Right ventricle myocardium superior (tissue), 1 donor: ENCODE measurements at regions not wholly inside any gene's neighbourhood (a gene's known extent, or its start where the extent isn't known, plus 50 kb on each side); places are given as distances from the start of the nearest gene placed in this dataset.
A peak's percentile ranks its signal among the peaks of the same experiment; 100 is the strongest.

ENCODE experiments used
- ATAC-seq: fragments of 200-7000 bp; cut with Tn5 transposase; one replicate; pipeline ENCODE4 v1.9.1; 2020; ENCODE audit warnings: mild to moderate bottlenecking; ENCODE audit not compliant: poor library complexity
- DNase-seq: peaks from one replicate; pipeline ENCODE4 v3.0.0-alpha.2; 2020
- intact Hi-C: fragments of 100-400 bp; cut with DNase I; formaldehyde crosslinking; loops from one replicate; pipeline ENCODE4 v1.11.2; 2022
- donor health status: DM: no; HTN: yes; CAD: no; lungs with severe emphysema.

GRCh38 chr3:101100361-101101009, 107.3 kb upstream of the ABI3BP start:
- intact Hi-C loops = no loop called here
- DNase-seq (no peak), ATAC-seq (no peak)

DNA sequence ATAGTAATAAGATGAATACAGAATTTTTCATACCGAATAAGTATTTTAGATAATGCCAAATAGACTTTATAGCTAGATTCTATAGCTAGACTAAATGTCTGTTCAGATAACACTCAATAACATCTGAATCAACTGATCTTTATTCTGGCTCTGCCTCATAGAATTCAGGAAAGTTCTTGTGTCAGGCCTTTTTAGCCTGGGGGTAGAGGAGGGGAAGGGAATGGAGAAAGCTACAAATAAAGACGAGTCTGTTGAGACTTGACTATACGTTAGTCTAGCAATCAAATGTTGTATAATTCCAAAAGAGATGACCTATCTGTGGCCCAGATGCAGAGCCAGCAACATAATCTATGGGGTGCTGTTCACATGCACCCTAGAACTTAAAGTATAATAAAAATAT, 106.6 kb upstream of the ABI3BP start:
- DNase-seq = no peak
- no peak for ATAC-seq
- intact Hi-C loops = no loop called here

DNA sequence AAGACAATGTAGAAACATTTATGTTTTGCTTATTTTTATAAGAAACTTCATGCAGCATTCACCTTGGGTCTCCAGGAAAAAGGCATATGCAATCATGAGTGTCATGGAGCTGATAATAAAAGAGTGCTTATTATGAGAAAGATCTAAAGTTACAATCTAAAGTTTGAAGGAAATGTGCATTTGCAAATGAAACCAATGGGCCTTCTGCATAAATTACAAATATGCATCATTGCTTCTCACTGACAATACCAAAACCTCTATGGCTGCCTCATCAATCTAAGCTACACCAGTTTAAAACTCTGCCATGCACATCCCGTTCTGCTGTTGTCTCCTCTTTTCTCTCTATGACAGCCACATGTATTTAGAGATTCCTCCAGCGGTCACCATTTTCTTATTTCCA, 103.2 kb upstream of the ABI3BP start:
- ATAC-seq (no peak), DNase-seq (no peak)
- intact Hi-C loops = no loop called here

- no peak for DNase-seq
- intact Hi-C loops = no loop called here
- no peak for ATAC-seq
Measured at GRCh38 chr3:101095693-101096430, 102.6 kb upstream of the ABI3BP start.

- intact Hi-C loops = no loop called here
- ATAC-seq (no peak), DNase-seq (no peak)
Measured at GRCh38 chr3:101091489-101091888, 98.3 kb upstream of the ABI3BP start.

GRCh38 chr3:101085752-101086151, 92.5 kb upstream of the ABI3BP start:
- ATAC-seq (peak; percentile 51), DNase-seq (no peak)
- intact Hi-C loops = no loop called here

GRCh38 chr3:101084404-101084803, 91.2 kb upstream of the ABI3BP start:
- DNase-seq (no peak), ATAC-seq (peak; percentile 60)
- intact Hi-C loops = no loop called here

DNA sequence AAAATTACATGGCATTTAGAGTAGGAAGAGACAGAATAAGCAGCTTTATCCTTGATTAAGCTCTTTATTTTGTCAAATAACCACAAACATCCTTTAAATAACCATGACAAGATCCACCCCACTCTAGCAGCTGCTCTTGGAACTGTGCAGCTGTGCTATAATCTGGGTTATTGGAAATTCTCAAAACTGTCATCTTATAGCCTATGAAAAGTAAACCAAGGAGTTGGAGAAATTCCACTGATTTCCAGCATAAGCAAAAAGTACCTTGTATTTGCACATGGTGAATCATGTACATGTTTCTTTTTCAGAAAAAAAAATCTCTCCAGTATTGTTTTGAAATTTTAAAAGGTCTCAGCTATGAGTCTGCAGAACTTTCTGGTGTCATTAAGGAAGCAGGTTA, 88.8 kb upstream of the ABI3BP start:
- DNase-seq = no peak
- ATAC-seq = no peak
- intact Hi-C loops = no loop called here

GRCh38 chr3:101081446-101081845, 88.2 kb upstream of the ABI3BP start:
- DNase-seq (no peak), ATAC-seq (no peak)
- intact Hi-C loops = no loop called here

- ATAC-seq (no peak), DNase-seq (no peak)
- intact Hi-C loops = no loop called here
Measured at GRCh38 chr3:101077361-101078011, 84.3 kb upstream of the ABI3BP start.

DNA sequence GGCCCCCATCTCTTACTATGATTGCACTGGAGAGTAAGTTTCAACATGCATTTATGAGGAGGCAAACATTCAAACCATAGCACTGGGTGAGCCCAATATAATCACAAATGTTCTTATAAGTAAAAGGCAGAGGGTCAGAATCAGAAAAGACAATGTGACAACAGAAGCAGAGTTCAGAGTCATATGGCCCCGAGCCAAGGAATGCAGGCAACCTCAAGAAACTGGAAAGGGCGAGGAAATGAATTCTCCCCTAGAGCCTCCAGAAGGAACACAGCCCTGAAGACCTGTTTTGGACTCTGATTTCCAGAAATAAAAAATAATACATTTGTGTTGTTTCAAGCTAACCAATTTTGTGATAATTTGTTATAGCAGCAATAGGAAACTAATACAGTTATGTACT, 81.3 kb upstream of the ABI3BP start:
- DNase-seq (no peak), ATAC-seq (no peak)
- intact Hi-C loops = no loop called here

- intact Hi-C loops = no loop called here
- ATAC-seq (no peak), DNase-seq (no peak)
Measured at GRCh38 chr3:101072300-101072699, 79.1 kb upstream of the ABI3BP start.

DNA sequence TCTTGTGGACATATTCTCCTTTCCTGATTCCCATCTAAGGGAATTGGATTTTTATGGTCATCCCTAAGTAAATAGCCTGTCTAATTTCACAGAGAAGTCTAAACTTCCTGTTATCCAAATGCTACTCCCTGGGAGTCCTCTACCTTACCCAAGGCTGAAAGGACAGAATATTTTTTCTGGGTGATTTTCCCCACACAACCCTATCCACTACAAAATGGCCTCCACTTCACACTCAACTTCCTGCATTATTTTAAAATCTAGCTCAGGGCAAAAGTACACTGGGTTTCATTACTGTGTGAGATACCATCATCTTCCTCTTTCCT, 77.5 kb upstream of the ABI3BP start:
- DNase-seq (no peak), ATAC-seq (no peak)
- intact Hi-C loops = loop anchor here (2.0 kb wide), 1 partner anchor 126 kb away; no protein-coding TSS in a partner anchor

GRCh38 chr3:101069901-101070798, 76.9 kb upstream of the ABI3BP start:
- DNase-seq (peak; percentile 77), ATAC-seq (peak; percentile 84)
- intact Hi-C loops = loop anchor here (2.0 kb wide), 1 partner anchor 127 kb away; no protein-coding TSS in a partner anchor

GRCh38 chr3:101068876-101069606, 75.8 kb upstream of the ABI3BP start:
- DNase-seq (no peak), ATAC-seq (no peak)
- intact Hi-C loops = no loop called here

DNA sequence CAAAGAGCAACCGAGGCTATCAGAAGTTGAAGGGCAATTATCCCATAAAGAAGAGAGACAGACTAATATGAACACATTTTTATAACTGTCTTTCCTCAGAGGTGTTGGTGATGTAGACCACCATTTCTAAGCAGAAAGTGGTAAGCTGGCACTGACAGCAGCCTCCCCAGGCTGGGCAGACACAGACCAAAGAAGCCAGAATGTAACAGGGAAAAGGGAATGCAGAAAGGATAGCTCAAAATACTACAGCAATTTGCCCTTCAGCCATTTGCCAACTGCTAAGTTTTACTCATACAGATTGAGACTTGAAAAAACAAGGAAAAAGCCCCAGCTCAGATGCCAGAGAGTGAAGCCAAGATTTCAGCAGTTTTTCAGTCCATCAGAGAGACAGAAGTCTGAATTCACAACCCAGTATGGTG, 73.5 kb upstream of the ABI3BP start:
- DNase-seq (no peak), ATAC-seq (peak; percentile 33)
- intact Hi-C loops = no loop called here

DNA sequence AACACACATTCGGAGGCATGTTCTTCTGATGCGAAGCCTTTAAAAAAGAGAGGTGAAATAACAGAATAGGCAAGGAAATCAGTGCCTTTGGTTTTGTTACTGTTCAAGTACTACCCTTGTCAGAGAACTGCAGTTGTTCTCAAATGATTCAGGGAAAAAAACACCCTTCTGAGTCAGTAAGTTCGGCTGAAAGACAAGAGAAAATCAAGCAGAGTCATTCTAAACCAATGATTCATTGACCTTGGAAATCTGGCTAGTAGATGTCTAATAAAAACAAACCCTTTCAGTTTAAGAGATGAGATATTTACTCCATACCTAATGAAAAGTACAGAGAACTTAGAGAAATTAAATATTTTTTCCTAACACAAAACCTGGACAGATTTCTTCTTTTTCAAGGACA, 72.7 kb upstream of the ABI3BP start:
- no peak for DNase-seq
- peak; percentile 55 for ATAC-seq
- intact Hi-C loops = no loop called here

GRCh38 chr3:101063401-101063800, 70.2 kb upstream of the ABI3BP start:
- ATAC-seq = no peak
- intact Hi-C loops = no loop called here

DNA sequence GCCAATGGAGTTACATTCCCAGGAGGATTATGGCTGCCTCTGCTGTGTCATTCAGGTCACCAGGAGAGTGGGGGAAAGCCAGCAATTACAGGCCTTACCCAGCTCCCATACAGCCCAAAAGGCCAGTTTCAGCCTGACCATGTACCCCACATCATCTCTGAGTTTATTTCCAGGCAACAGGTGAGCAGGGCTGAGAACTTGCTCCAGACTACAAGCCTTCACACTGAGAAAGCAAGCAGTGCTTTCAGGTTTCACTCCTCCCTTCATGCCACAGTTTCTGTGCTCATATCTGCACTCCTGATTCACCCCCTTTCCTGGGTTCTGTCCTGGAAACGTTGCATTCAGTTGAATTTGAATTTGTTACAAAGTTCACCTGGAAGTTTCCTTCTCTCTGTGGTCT, 68.1 kb upstream of the ABI3BP start:
- ATAC-seq = no peak
- intact Hi-C loops = no loop called here
- no peak for DNase-seq

More at GRCh38 chr3:101063401-101063800, 70.2 kb upstream of the ABI3BP start:
- no peak for DNase-seq
